ENCODE measurements at regions not wholly inside any gene's neighbourhood (a gene's known extent, or its start where the extent isn't known, plus 50 kb on each side); places are given as distances from the start of the nearest gene placed in this dataset.
A peak's percentile ranks its signal among the peaks of the same experiment; 100 is the strongest.

GRCh38 chr5:68352166-68352565, 136.6 kb downstream of the PIK3R1 start:
- DNase-seq, result no peak

DNA sequence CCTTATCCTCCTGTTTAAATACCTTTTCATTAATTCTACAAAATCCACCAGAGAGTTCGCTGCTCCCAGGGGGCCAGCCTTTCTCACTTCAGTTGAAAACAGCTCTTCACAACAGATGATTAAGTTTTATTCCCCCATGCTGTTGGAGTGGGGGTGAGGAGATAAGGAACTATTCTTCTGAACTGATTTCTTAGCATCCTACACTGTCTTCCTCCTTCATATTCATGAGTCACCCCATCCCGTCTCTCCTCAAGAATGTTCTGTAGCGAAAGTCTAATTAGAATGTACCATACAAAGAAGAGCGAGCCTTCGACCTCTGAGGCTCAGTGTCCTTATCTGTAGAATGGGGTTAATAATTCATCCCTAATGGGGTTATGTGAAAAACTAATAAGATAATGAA, 138.0 kb downstream of the PIK3R1 start:
- DNase-seq, result no peak

- DNase-seq, result no peak
Observed at GRCh38 chr5:68354315-68354714, 138.8 kb downstream of the PIK3R1 start.

DNA sequence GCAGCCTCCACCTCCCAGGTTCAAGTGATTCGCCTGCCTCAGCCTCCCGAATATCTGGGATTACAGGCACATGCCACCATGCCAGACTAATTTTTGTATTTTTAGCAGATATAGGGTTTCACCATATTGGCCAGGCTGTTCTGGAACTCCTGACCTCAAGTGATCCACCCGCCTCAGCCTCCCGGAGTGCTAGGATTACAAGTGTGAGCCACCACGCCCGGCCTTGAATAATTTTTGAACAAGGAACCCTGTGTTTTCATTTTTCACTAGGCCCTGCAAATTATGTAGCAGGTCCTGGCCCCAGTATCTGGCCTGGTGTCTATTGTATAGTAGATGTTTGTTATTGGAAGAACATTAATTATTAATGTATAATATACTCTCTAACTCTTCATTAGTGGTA, 140.7 kb downstream of the PIK3R1 start:
- no peak for DNase-seq

DNA sequence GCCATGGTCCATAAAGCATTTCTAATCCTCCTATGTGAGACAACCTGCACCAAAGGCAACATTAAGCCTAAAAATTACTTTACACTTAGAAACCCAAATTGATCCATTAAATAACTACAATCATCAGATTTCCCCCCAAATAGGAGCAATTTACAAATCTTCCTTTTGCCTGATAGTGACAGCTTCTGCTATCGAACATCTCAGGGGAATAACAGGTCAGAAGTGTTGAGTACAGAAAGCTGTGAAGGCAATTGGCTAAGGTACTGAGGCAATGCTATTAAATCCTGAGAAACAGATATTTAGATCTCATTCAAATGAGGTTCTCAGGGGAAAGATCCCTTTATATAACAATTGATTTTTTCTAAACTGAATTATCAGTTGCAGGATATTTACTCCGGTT, 141.1 kb downstream of the PIK3R1 start:
- no peak for DNase-seq

DNA sequence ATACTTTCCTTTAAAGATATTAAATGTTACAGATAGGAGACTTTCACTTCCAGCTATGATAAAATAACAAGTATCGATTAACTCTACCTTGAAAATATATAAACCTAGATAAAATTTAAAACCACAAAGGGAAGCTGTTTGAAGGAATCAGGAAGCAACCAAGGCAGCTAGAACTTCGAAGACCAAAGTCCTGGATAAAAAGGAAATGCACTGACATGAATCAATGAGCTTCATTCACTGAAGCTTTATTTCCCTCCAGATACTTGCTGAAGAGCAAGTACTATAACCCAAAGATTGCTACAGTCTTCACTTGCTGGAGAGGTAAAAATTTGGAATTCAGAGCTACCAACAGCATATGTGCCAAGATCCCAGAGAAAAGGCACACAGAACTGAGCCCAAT, 144.1 kb downstream of the PIK3R1 start:
- DNase-seq, result no peak

- no peak for DNase-seq
Observed at GRCh38 chr5:68362331-68362730, 146.8 kb downstream of the PIK3R1 start.

DNA sequence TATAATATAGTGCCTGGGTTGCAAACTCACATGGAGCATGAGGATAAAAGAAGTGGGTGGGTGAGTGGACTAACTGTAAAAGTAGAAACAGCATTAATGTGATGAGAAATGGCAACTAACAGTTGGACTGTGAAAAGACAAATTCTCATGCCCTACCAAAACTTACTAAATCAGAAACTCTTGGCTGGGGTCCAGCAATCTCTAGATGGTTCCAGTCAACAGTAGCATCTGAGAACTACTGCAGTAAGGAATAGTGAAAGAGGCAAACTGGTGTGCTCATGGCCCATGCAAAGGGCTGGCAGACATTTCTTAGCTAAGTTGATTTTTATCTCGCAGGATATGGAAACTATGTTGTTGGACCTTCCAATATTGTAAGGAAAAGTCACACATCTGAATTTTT, 150.3 kb downstream of the PIK3R1 start:
- no peak for DNase-seq

DNA sequence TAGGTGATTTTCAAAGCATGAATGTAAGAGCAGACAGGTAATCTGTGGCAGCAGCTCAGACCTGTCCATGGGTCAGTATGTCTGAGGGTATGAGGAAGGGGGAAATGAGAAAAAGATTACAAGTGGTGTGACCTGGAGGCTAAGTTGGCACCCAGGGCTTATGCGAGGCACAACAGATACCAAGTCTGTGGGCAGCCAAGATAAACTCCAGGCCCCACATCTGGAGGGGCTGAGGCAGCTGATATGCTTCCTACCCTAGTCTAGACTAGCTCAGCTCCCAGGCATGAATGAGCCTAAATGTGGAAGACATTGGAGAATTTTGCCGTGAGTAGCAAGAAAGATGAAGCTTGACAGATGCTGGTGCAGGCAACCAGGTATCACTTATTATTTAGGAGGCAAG, 151.7 kb downstream of the PIK3R1 start:
- DNase-seq, result no peak

GRCh38 chr5:68367717-68368116, 152.2 kb downstream of the PIK3R1 start:
- no peak for DNase-seq

GRCh38 chr5:68368311-68369022, 152.9 kb downstream of the PIK3R1 start:
- no peak for DNase-seq

- DNase-seq, result peak; percentile 80
Observed at GRCh38 chr5:68369023-68369359, 153.4 kb downstream of the PIK3R1 start.

DNA sequence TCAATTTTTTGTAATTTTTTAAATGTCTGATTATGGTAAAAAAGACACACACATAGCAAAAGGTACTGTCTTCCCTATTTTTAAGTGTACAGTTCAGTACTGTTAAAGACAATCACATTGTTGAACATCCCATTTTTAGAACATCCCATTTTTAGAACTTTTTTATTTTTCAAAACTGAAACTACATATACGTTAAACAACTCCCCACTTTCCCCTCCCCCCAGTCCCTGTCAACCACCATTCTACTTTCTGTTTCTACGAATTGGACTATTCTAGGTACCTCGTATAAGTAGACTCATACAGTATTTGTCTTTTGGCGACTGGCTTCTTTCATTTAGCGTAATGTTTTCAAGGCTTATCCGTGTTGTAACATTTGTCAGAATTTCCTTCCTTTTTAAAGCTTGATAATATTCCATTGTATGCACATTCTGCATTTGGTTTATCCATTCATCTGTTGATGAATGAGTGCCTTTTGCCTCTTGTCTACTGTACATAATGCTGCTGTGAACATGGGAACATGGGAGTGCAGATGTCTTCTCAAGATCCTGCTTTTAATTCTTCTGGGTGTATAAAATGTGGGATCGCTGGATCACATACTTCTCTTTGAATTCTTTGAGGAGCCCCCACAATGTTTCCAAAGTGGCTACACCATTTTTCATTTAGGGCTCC, 154.0 kb downstream of the PIK3R1 start:
- DNase-seq, result no peak

GRCh38 chr5:68370196-68370595, 154.6 kb downstream of the PIK3R1 start:
- DNase-seq, result no peak

DNA sequence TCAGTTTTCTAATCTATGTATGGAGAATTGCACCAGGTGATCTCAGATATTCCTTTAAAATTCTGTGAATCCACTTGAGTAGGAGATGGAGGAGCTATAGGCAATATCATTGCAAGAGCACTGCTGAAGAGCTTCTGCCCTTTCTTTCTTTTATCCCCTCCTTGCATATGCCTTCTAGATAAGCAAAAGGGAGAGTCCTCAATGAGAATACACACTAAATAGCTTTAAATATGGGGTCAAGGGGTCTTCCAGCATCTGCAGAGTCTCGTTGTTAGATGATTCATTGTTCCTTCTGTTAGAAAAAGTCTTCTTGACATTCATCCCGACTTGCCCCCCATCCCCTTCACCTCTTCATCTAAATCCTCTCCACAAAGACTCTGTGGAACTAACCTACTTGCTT, 156.1 kb downstream of the PIK3R1 start:
- no peak for DNase-seq

DNA sequence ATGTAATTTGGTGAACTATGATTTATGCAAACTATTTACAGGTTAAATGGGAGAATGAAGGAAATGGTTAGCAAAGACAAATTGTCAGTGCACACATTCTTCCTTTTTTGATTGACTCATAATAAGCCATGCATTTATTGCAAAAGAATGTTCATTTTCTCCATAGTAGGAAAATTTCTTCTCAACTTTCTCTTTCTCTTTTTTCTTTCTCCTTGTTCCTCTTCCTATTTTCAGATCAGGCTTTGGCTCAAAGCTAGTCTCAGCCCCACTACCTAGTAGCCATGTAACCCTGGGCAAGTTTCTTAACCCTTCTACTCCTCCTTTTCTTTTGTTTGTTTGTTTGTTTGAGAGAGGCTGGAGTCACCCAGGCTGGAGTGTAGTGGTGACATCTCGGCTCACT, 156.6 kb downstream of the PIK3R1 start:
- DNase-seq, result no peak

- DNase-seq, result no peak
Observed at GRCh38 chr5:68373050-68373449, 157.5 kb downstream of the PIK3R1 start.

DNA sequence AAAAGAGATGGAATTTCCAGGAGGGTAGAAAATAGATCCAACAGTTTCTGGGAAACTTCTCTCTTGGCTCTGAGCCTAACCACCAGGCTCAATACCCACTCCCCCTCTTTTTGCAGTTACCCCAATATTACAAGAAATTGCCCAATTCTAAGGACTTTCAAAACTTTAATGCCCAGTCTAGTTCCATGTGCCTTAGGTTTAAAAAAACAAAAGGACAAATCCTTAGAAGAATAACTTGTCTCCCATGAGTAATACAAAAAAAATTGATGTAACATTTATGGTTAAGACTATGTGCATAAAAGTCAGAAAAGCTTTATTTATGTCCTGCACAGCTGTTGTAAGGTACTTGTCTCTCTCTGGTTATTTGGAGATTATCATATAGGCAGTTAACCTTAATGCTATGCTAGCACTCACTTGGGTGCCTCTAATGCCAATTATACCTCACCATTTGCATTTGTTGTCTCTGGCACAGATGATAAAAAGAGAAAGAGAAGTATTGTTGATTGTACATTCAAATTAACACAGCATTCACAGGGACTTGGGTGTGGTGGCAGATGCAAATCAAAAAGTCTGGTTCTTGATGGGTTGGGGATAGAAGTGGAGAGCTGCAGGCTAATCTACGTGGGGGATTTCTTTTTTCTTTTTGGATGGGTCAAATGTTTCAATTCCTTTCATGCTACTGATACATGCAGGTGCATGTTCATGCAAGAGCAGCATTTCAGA, 159.4 kb downstream of the PIK3R1 start:
- peak; percentile 35 for DNase-seq

DNA sequence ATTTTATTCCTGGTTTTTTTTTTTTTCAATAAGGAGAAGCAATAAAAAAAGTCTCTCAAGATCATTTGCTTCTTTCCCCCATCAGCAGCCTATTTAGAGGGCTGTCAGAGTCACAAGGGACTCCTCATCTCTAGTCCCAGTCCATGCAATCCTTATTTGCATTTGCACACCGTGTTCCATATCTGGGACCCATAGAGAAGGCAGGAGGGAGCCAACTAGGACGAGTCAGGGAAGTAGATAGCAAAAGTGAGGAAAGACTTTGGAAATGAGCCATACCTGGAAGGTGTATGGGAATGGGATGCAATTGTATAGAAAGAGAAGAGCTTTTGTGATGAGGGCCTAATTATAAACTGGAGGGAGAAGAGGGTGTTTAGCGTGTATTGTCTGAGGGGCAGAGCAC, 160.0 kb downstream of the PIK3R1 start:
- DNase-seq, result no peak

DNA sequence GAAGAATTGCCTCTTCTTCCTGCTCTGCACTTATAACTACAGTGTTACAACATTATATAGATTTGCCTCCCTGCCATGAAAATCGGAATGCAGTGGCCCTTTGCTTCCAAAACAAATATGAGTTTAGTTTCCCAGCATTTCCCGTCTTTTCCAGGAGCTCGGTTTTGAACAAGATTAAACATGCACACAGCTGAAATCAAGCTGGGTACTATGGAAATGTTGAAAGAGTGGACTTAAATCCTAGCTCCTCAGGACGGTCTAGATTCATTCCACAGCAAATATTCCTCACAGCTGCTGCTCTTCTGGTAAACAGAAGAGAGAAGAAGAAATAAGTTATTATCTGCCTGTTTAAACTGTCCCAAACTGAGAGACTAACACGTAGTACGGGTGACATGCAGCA, 161.4 kb downstream of the PIK3R1 start:
- no peak for DNase-seq

- no peak for DNase-seq
Observed at GRCh38 chr5:68377733-68378132, 162.2 kb downstream of the PIK3R1 start.

- DNase-seq, result no peak
Observed at GRCh38 chr5:68378204-68378820, 162.8 kb downstream of the PIK3R1 start.

GRCh38 chr5:68379275-68380036, 163.9 kb downstream of the PIK3R1 start:
- DNase-seq, result no peak
